Limb (tissue), 2 donors: ENCODE measurements at regions not wholly inside any gene's neighbourhood (a gene's known extent, or its start where the extent isn't known, plus 50 kb on each side); places are given as distances from the start of the nearest gene placed in this dataset.
A peak's percentile ranks its signal among the peaks of the same experiment; 100 is the strongest.
"Not testable (repeated sequence)": the region's sequence is repeated elsewhere in the genome, so short reads cannot be mapped to it uniquely, and the experiment has no call there.

ENCODE experiments used
- DNase-seq, 2 donors: peaks; one replicate each; pipeline ENCODE4 v3.0.0-alpha.2; 2016; ENCODE audit errors: extremely low spot score in 2 of 2

GRCh38 chr2:130289780-130290179 is 52.9 kb upstream of the IMP4 start:
- no peak for DNase-seq

- no peak for DNase-seq
These were observed 54.0 kb upstream of the IMP4 start for GRCh38 chr2:130288467-130289403.

GRCh38 chr2:130287656-130288026 is 55.1 kb upstream of the IMP4 start:
- no peak for DNase-seq

- no peak for DNase-seq
These were observed 55.6 kb upstream of the IMP4 start for GRCh38 chr2:130286983-130287655.

- DNase-seq: not testable (repeated sequence)
These were observed 59.3 kb upstream of the IMP4 start for GRCh38 chr2:130283341-130283869.

- DNase-seq: not testable (repeated sequence)
These were observed 63.1 kb upstream of the IMP4 start for GRCh38 chr2:130279551-130279950.

GRCh38 chr2:130268333-130268732 is 70.1 kb upstream of the TUBA3E start:
- DNase-seq: not testable (repeated sequence)

- DNase-seq: not testable (repeated sequence)
These were observed 69.3 kb upstream of the TUBA3E start for GRCh38 chr2:130267572-130267971.

- not testable (repeated sequence) for DNase-seq
These were observed 68.6 kb upstream of the TUBA3E start for GRCh38 chr2:130266836-130267235.

GRCh38 chr2:130265570-130266247 is 67.5 kb upstream of the TUBA3E start:
- DNase-seq: not testable (repeated sequence)

GRCh38 chr2:130264901-130265320 is 66.7 kb upstream of the TUBA3E start:
- not testable (repeated sequence) for DNase-seq

GRCh38 chr2:130264501-130264900 is 66.3 kb upstream of the TUBA3E start:
- DNase-seq: no peak

- DNase-seq: no peak
These were observed 65.8 kb upstream of the TUBA3E start for GRCh38 chr2:130264046-130264445.

- peak in 1 of 2 donors; percentile 40 for DNase-seq
These were observed 65.4 kb upstream of the TUBA3E start for GRCh38 chr2:130263606-130264005.

GRCh38 chr2:130261970-130262760 is 63.9 kb upstream of the TUBA3E start:
- no peak for DNase-seq

- DNase-seq: no peak
These were observed 62.9 kb upstream of the TUBA3E start for GRCh38 chr2:130261099-130261498.

- DNase-seq: no peak
These were observed 61.4 kb upstream of the TUBA3E start for GRCh38 chr2:130259594-130259993.

- no peak for DNase-seq
These were observed 60.1 kb upstream of the TUBA3E start for GRCh38 chr2:130258356-130258755.

GRCh38 chr2:130252880-130253645 is 54.8 kb upstream of the TUBA3E start:
- DNase-seq: no peak
